Activated T-helper 2 cell treated with anti-CD3 and anti-CD28 coated beads, Interferon-gamma antibody, Interleukin-2, Interleukin-4, amounts not matched to agents 10 μg/mL and 5 μg/mL and 100 μg/mL, durations not matched to agents 14 hours and 24 hours and 36 hours (primary cell): ENCODE measurements at regions not wholly inside any gene's neighbourhood (a gene's known extent, or its start where the extent isn't known, plus 50 kb on each side); places are given as distances from the start of the nearest gene placed in this dataset.

ENCODE experiments used
- DNase-seq: peaks from one replicate; pipeline ENCODE4 v3.0.0; 2021; ENCODE audit warnings: low spot score
- H3K27ac Mint-ChIP-seq: one replicate; pipeline ENCODE4 v1.8.0; 2021; ENCODE audit warnings: mixed read lengths
- H3K27me3 Mint-ChIP-seq: one replicate; pipeline ENCODE4 v1.8.0; 2021; ENCODE audit warnings: low read depth, mixed read lengths
- H3K36me3 Mint-ChIP-seq: one replicate; pipeline ENCODE4 v1.8.0; 2021; ENCODE audit warnings: low read depth, mixed read lengths
- H3K4me1 Mint-ChIP-seq: one replicate; pipeline ENCODE4 v1.8.0; 2021; ENCODE audit warnings: low read depth, mixed read lengths
- H3K4me3 Mint-ChIP-seq: one replicate; pipeline ENCODE4 v1.8.0; 2021; ENCODE audit warnings: low read depth, mild to moderate bottlenecking, moderate library complexity, mixed read lengths
- H3K9me3 Mint-ChIP-seq: one replicate; pipeline ENCODE4 v1.8.0; 2021; ENCODE audit warnings: mixed read lengths
- intact Hi-C: fragments of 100-400 bp; cut with micrococcal nuclease; formaldehyde crosslinking; loops from one replicate; pipeline ENCODE4 v1.15.1; 2023

- H3K36me3 Mint-ChIP-seq: no peaks in the 10 kb centered on the region
- H3K4me1 Mint-ChIP-seq: peaks cover 10% of the 10 kb centered on the region
- intact Hi-C loops: no loop called here
- H3K4me3 Mint-ChIP-seq: no peak overlapping the region
- no peak for DNase-seq
- no peaks in the 10 kb centered on the region for H3K9me3 Mint-ChIP-seq
- no peaks in the 10 kb centered on the region for H3K27me3 Mint-ChIP-seq
- no peak overlapping the region for H3K27ac Mint-ChIP-seq
Measured at GRCh38 chr6:15076565-15076964, 169.3 kb upstream of the JARID2 start.

GRCh38 chr6:15077006-15077405, 168.9 kb upstream of the JARID2 start:
- Mint-ChIP-seq H3K4me3 (no peak overlapping the region), H3K27me3 (no peaks in the 10 kb centered on the region), H3K27ac (no peak overlapping the region), H3K36me3 (no peaks in the 10 kb centered on the region), H3K4me1 (peaks cover 10% of the 10 kb centered on the region), H3K9me3 (no peaks in the 10 kb centered on the region)
- no peak for DNase-seq
- intact Hi-C loops: no loop called here

GRCh38 chr6:15077961-15078360, 167.9 kb upstream of the JARID2 start:
- Mint-ChIP-seq H3K27me3 (no peaks in the 10 kb centered on the region), H3K36me3 (no peaks in the 10 kb centered on the region), H3K4me3 (no peak overlapping the region), H3K27ac (no peak overlapping the region), H3K9me3 (no peaks in the 10 kb centered on the region), H3K4me1 (peaks cover 10% of the 10 kb centered on the region)
- no peak for DNase-seq
- intact Hi-C loops: no loop called here

GRCh38 chr6:15079288-15079817, 166.5 kb upstream of the JARID2 start:
- no peak for DNase-seq
- H3K4me1 Mint-ChIP-seq: peaks cover 5% of the 10 kb centered on the region
- H3K4me3 Mint-ChIP-seq: no peak overlapping the region
- H3K27ac Mint-ChIP-seq: no peak overlapping the region
- no peaks in the 10 kb centered on the region for H3K9me3 Mint-ChIP-seq
- H3K27me3 Mint-ChIP-seq: no peaks in the 10 kb centered on the region
- intact Hi-C loops: no loop called here
- no peaks in the 10 kb centered on the region for H3K36me3 Mint-ChIP-seq

DNA sequence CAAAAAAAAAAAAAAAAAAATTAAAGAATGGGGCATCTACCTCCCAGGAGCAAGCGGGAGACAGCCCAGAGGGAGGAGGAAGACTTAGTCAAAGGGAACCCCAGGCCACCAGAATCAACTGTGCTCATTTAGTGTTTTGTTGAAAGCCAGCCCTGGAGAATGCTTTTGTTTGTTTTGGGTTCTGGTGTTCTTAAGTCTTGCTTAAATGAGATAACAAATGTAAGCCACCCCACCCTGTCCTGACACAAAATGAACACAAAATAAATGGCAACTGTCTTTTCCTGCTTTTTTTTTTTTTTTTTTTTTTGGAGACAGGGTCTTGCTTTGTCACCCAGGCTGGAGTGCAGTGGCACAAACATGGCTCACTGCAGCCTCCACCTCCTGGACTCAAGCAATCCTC, 165.0 kb upstream of the JARID2 start:
- DNase-seq: no peak
- Mint-ChIP-seq H3K27ac (no peak overlapping the region), H3K4me1 (peaks cover 3% of the 10 kb centered on the region), H3K27me3 (no peaks in the 10 kb centered on the region), H3K4me3 (no peak overlapping the region), H3K36me3 (no peaks in the 10 kb centered on the region), H3K9me3 (no peaks in the 10 kb centered on the region)
- intact Hi-C loops: no loop called here

DNA sequence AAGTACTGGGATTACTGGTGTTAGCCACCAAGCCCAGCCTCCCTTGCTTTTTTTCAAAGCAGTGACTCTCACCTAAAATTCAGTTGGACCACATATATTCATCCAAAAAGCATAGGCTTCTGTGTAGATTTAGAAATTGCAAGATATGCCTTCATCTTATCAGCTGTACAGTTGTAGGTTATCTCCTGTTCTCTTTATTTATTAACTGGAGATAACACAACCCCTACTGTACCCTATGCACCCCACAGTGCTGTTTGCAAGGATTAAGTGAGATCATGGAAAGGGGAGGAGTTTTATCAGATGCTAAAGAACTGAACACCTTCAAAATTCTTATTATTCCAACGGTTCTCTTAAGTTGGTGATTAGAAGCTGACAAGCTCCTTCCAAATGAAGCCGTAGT, 164.4 kb upstream of the JARID2 start:
- intact Hi-C loops: no loop called here
- Mint-ChIP-seq H3K27ac (no peak overlapping the region), H3K9me3 (no peaks in the 10 kb centered on the region), H3K4me1 (peaks cover 5% of the 10 kb centered on the region), H3K4me3 (no peak overlapping the region), H3K36me3 (no peaks in the 10 kb centered on the region), H3K27me3 (no peaks in the 10 kb centered on the region)
- no peak for DNase-seq

DNA sequence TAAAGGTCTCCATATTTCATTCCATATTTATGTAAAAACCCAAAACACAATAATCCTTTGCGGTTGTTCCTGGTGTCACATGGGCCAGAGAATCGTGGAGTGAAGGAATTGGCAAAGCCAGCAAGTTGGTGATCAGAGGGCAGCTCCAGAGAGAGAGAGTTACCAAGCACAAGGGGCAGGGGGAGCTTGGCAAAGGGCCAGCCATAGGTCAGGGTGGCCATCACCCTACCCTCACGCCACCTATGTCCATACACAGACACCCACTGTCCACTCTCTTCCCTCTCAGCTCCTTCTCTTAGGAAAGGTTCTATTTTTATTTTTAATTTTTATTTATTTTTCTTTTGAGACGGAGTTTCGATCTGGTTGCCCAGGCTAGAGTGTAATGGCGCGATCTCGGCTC, 163.2 kb upstream of the JARID2 start:
- Mint-ChIP-seq H3K27ac (no peak overlapping the region), H3K36me3 (no peaks in the 10 kb centered on the region), H3K4me1 (peaks cover 6% of the 10 kb centered on the region), H3K9me3 (no peaks in the 10 kb centered on the region), H3K27me3 (no peaks in the 10 kb centered on the region), H3K4me3 (no peak overlapping the region)
- intact Hi-C loops: no loop called here
- DNase-seq: no peak

- H3K36me3 Mint-ChIP-seq: no peaks in the 10 kb centered on the region
- H3K27ac Mint-ChIP-seq: no peak overlapping the region
- no peak overlapping the region for H3K4me3 Mint-ChIP-seq
- no peaks in the 10 kb centered on the region for H3K27me3 Mint-ChIP-seq
- intact Hi-C loops: no loop called here
- no peak for DNase-seq
- no peaks in the 10 kb centered on the region for H3K9me3 Mint-ChIP-seq
- H3K4me1 Mint-ChIP-seq: peaks cover 4% of the 10 kb centered on the region
Measured at GRCh38 chr6:15086348-15087158, 159.3 kb upstream of the JARID2 start.

- Mint-ChIP-seq H3K9me3 (no peaks in the 10 kb centered on the region), H3K27me3 (no peaks in the 10 kb centered on the region), H3K27ac (no peak overlapping the region), H3K4me3 (no peak overlapping the region), H3K4me1 (peaks cover 4% of the 10 kb centered on the region), H3K36me3 (no peaks in the 10 kb centered on the region)
- intact Hi-C loops: no loop called here
- DNase-seq: no peak
Measured at GRCh38 chr6:15087186-15087589, 158.7 kb upstream of the JARID2 start.

DNA sequence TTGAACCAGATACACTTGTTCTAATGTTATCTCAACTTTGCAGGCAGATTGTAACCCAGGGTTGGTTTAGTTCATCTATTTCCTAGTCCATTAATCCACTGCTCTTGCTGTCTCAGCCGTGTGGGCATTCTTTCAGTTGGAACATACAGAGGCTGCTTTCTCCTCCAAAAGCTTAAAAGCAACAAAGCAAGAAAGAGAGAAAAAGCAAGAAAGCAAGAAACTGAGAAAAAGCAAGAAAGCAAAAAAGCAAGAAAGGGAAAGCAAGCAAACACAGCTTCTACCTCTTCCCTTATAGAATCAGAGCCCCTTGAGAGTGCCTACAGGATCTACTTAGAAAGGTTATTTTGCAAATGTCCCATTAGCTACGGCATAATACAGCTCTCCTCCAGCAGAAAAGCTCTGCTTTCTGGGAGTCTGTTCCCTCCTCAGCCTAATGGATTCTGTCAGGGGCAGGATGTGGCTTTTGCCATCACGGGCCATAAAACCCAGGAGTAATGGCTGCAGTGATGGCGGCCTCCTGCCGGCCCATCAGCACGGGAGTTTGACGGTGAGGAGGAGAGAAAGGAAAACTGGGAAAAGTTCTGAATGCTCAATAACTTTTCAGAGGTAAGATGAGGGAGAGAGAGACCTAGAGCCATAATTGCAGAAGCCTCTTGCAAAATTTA, 156.8 kb upstream of the JARID2 start:
- no peak for DNase-seq
- H3K9me3 Mint-ChIP-seq: no peaks in the 10 kb centered on the region
- peaks cover 4% of the 10 kb centered on the region for H3K4me1 Mint-ChIP-seq
- H3K4me3 Mint-ChIP-seq: no peak overlapping the region
- no peaks in the 10 kb centered on the region for H3K36me3 Mint-ChIP-seq
- H3K27ac Mint-ChIP-seq: no peak overlapping the region
- intact Hi-C loops: no loop called here
- peaks cover 2% of the 10 kb centered on the region for H3K27me3 Mint-ChIP-seq

DNA sequence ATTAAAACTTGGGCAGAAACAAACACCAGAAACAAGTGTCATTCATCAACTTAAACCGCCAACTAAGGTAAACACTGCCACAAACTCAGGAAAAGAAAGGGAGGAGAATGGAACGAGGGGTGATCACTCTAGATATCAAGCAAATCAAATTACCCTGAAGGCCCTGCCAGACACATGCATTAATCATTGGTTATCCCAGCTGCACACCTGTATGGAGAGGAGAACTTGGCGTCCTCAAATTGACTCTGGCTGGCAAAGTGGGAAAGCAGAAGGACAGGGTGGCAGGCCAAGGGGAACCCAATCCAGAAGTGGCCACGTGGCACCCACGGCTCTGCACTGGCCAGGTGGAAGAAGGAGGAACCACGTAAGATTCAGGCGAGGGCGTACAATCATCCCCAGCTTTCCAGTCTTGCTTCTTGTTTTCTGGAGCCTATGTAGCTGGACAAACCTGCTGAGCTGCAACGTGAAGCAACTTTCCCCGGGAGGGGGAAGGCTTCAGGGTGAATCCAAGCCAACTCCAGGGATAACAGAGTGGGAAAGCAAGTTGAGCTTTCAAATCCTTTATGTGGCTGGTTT, 156.2 kb upstream of the JARID2 start:
- DNase-seq: no peak
- Mint-ChIP-seq H3K36me3 (no peaks in the 10 kb centered on the region), H3K4me3 (no peak overlapping the region), H3K27me3 (peaks cover 2% of the 10 kb centered on the region), H3K27ac (no peak overlapping the region), H3K4me1 (peaks cover 4% of the 10 kb centered on the region), H3K9me3 (no peaks in the 10 kb centered on the region)
- intact Hi-C loops: no loop called here

GRCh38 chr6:15090145-15090579, 155.7 kb upstream of the JARID2 start:
- Mint-ChIP-seq H3K36me3 (no peaks in the 10 kb centered on the region), H3K4me3 (no peak overlapping the region)

More at GRCh38 chr6:15090145-15090579, 155.7 kb upstream of the JARID2 start:
- intact Hi-C loops: no loop called here
- H3K27me3 Mint-ChIP-seq: peaks cover 2% of the 10 kb centered on the region
- no peak for DNase-seq
- H3K9me3 Mint-ChIP-seq: no peaks in the 10 kb centered on the region
- no peak overlapping the region for H3K27ac Mint-ChIP-seq
- peaks cover 4% of the 10 kb centered on the region for H3K4me1 Mint-ChIP-seq
